Epithelial cell of esophagus (primary cell): ENCODE measurements at regions not wholly inside any gene's neighbourhood (a gene's known extent, or its start where the extent isn't known, plus 50 kb on each side); places are given as distances from the start of the nearest gene placed in this dataset.
"Not testable (repeated sequence)": the region's sequence is repeated elsewhere in the genome, so short reads cannot be mapped to it uniquely, and the experiment has no call there.

Experiments used
- DNase-seq: peaks from one replicate; pipeline ENCODE4 v3.0.0; 2010; ENCODE audit warnings: low read depth
- H3K4me3 ChIP-seq: 2 replicates; pipeline ENCODE4 v1.5.1; 2011; ENCODE audit warnings: mild to moderate bottlenecking, low read length, control low read depth
- TF ChIP-seq, protein P1 (sequence below): IDR thresholded peaks from 2 replicates; pipeline ENCODE4 v1.5.1; 2011; ENCODE audit warnings: low read depth, mild to moderate bottlenecking, low read length, control low read depth, inconsistent platforms; ENCODE audit not compliant: insufficient read depth; ENCODE audit errors: missing control alignments

DNA sequence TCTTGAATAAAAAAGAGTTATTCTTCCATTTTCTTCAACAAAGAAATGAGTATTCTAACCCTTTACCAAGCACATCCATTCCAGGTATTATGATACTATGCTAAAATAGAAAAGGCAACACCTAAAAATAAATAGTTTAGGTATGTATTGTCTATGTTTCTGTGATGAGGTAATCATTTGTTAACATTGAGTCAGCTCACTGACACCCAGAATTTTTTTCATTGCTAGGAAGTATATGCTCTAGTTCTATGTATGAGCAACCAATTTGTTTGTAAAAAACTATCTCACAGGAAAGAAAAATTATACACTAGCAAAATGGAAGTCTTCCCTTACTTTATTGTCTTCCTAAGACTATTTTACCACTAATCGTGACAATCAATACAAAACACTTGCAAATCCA is 615.6 kb upstream of the GRIN3A start:
- TF ChIP-seq, protein P1, sequence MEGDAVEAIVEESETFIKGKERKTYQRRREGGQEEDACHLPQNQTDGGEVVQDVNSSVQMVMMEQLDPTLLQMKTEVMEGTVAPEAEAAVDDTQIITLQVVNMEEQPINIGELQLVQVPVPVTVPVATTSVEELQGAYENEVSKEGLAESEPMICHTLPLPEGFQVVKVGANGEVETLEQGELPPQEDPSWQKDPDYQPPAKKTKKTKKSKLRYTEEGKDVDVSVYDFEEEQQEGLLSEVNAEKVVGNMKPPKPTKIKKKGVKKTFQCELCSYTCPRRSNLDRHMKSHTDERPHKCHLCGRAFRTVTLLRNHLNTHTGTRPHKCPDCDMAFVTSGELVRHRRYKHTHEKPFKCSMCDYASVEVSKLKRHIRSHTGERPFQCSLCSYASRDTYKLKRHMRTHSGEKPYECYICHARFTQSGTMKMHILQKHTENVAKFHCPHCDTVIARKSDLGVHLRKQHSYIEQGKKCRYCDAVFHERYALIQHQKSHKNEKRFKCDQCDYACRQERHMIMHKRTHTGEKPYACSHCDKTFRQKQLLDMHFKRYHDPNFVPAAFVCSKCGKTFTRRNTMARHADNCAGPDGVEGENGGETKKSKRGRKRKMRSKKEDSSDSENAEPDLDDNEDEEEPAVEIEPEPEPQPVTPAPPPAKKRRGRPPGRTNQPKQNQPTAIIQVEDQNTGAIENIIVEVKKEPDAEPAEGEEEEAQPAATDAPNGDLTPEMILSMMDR: no peak
- peak; percentile 30 for DNase-seq
- H3K4me3 ChIP-seq: no peak overlapping the region

DNA sequence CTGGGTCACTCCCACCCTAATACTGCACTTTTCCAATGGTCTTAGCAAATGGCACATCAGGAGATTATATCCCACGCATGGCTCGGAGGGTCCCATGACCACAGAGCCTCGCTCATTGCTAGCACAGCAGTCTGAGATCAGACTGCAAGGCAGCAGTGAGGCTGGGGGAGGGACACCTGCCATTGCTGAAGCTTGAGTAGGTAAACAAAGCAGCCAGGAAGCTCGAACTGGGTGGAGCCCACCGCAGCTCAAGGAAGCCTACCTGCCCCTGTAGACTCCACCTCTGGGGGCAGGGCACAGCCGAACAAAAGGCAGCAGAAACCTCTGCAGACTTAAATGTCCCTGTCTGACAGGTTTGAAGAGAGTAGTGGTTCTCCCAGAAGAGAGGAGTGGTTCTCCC is 599.0 kb upstream of the GRIN3A start:
- not testable (repeated sequence) for H3K4me3 ChIP-seq, DNase-seq

DNA sequence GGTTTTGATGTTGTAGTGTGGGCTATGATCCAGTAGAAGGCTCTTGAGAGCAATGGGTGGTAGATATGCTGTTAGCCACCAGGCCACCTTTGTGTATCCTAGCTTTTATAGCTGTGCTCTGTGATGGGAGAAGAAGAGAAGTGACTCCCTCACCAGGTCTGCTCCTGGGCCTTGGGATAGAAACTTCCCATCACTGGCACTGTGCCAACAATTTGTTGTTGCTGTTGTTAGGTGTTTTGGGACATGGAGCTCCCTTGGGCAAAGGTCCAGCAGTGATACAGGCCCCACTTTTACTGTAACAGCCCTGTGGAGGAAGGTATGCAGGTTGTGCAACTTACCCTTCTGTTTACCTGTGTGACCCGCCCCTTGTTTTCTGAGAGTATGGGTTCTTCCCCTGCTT is 570.9 kb upstream of the GRIN3A start:
- no peak overlapping the region for H3K4me3 ChIP-seq
- no peak for DNase-seq
- TF ChIP-seq, protein P1: no peak

DNA sequence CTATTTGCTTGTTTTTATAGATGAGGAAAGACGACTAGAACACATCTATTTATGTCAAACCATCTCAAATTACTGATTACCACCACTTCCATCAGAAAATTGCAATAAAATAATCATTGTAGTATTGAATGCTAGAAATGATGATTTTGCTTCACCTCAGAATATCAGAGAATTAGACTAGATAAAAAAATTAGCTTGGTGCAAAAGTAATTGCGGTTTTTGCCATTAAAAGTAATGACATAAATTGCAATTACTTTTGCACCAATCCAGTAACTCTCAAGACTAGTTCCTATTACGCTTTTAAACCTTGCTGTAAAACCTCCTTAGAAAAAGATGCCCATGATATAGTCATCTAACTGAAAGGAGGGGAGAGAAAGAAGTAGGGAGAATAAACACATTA is 556.7 kb upstream of the GRIN3A start:
- no peak overlapping the region for H3K4me3 ChIP-seq
- TF ChIP-seq, protein P1: no peak
- no peak for DNase-seq

DNA sequence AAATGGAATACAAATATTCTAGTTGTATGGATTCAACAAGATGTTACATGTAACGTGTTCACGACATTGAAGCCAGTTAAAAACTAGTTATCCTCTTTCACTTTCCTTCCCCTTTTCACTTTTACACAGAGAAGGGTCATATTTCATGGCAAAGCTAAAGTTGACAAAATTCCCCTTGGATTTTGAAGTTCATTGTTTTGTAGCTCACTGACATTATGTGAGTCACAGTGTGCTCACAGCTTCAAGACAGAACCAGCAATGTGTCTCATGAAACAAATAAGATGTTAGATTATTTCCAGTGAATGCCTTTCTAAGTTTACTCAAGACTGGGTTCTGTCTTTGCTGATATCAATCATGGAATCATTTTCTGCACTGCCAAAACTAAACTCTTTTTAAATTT is 535.5 kb upstream of the GRIN3A start:
- H3K4me3 ChIP-seq: no peak overlapping the region
- TF ChIP-seq, protein P1: no peak
- peak; percentile 5 for DNase-seq

DNA sequence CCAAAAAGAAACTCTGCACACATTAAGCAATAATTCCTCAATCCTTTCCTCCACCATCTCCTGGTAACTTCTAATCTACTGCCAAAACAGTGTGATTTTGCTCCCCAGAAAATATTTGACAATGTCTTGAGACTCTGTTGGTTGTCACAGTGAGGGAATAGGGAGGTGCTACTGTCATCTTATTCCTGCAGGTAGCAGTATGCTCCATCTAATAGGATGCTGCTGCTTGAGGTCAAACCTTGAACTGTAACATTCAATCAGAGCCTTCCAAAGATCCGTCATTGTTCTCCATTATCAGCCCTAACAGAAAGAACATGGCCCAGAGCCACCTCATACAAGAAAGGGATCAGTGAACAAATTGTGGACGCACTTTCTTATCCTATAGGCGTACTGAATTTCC is 514.7 kb upstream of the GRIN3A start:
- DNase-seq: no peak
- no peak overlapping the region for H3K4me3 ChIP-seq
- TF ChIP-seq, protein P1: no peak

DNA sequence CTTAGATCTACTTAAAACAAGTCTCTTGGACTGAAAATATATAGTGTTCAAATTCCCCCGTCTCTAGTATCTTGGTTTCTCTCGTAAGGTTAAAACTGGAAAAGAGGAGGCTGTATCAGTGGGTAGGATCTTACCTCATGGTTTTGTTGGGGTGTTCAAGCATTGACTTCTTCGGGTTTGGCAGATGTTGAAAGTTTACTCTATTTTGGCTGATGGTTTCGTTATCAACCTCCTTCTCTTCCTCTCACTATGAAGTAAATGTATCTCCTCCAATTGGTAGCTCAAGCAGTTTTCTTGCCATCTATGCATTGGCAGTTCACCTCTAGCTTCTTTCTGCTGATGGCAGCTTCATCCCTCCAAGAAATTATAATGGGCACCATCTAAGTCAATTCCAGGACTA is 506.5 kb upstream of the GRIN3A start:
- no peak overlapping the region for H3K4me3 ChIP-seq
- TF ChIP-seq, protein P1: no peak

DNA sequence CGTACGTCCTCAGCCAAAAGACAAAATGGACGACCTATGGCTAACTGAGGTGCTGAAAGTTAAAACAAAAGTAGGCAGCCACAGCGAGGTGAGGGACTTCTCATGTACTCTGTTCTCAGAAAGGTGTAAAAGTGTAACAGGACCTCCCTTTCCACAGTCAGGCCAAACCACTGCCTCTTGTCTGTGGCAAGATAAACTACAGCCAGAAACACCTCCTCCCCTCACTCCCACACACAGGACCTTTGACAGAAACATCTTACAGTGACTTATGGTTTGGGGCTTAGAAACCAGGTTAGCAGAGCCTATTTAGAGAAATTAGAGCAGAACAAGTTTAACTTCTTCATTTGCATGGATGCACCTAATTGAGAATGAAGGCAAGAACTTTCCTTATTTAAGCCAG is 499.1 kb upstream of the GRIN3A start:
- DNase-seq: no peak
- TF ChIP-seq, protein P1: no peak
- no peak overlapping the region for H3K4me3 ChIP-seq

More for the DNA sequence above, 506.5 kb upstream of the GRIN3A start:
- DNase-seq: no peak
